AG10803 (cell line): ENCODE measurements at regions not wholly inside any gene's neighbourhood (a gene's known extent, or its start where the extent isn't known, plus 50 kb on each side); places are given as distances from the start of the nearest gene placed in this dataset.

Source experiments
- DNase-seq: peaks from one replicate; pipeline ENCODE4 v3.0.0; 2010; ENCODE audit warnings: low read depth
- H3K4me3 ChIP-seq: 2 replicates; pipeline ENCODE4 v1.5.1; 2011; ENCODE audit warnings: mild to moderate bottlenecking, low read length, control low read depth
- TF ChIP-seq, protein P1 (sequence below): conservative IDR thresholded peaks from 2 replicates; pipeline ENCODE4 v1.5.1; 2011; ENCODE audit warnings: mild to moderate bottlenecking, low read length, control low read depth, inconsistent platforms

DNA sequence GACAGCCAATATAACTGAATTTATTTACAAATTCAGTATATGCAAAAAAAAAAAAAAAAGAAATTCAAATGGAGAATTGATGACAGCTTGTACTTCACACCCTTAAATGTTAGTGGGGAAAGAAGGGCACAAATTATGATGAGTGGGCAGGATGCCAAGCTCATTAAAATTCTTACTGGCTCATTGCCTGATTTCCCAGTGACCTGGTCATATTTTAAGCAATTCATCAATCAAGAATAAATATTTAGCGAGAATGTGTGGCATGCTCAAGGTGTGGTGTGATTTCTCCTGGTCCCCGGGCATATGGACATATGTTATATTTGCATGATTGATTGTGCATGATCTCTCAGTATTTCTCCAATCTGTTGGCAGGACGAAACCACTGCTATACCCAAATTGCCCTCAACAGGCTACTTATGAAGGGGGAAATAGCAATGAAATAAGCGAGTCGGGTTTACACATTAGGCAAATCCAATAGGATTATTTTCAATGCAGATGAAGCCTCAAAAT lies 883.0 kb downstream of the LRRTM4 start:
- DNase-seq: no peak
- no peak overlapping the region for H3K4me3 ChIP-seq
- TF ChIP-seq, protein P1, sequence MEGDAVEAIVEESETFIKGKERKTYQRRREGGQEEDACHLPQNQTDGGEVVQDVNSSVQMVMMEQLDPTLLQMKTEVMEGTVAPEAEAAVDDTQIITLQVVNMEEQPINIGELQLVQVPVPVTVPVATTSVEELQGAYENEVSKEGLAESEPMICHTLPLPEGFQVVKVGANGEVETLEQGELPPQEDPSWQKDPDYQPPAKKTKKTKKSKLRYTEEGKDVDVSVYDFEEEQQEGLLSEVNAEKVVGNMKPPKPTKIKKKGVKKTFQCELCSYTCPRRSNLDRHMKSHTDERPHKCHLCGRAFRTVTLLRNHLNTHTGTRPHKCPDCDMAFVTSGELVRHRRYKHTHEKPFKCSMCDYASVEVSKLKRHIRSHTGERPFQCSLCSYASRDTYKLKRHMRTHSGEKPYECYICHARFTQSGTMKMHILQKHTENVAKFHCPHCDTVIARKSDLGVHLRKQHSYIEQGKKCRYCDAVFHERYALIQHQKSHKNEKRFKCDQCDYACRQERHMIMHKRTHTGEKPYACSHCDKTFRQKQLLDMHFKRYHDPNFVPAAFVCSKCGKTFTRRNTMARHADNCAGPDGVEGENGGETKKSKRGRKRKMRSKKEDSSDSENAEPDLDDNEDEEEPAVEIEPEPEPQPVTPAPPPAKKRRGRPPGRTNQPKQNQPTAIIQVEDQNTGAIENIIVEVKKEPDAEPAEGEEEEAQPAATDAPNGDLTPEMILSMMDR: no peak

DNA sequence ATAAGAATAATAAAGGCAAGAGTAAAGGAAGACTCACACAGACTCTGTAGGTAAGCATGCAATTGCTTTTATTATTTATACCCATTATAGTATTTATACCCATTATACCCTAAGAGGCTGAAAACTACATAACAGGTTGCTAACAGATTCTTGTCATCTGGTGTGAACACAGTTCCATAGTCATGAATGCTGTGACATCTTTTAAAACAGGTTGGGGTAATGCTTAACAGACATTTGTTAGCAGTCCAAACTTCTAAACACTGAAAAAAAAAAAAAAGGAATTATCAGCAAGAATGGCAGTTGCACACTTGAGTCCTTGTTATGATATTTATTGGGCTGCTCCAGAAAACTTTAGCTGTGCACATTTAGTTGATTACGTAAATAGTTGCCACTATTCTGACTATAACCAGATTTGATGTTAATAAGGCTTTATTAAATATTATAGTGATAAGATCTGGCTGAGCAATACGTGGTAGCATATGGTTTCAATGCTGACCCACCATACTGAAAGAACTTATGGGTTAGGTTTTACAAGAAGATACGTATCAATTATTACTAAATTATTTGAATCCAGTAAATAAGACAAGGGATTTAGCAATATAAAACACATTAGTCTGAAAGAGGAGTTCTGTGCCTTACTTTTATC lies 888.8 kb downstream of the LRRTM4 start:
- DNase-seq: no peak
- no peak overlapping the region for H3K4me3 ChIP-seq
- TF ChIP-seq, protein P1: no peak

DNA sequence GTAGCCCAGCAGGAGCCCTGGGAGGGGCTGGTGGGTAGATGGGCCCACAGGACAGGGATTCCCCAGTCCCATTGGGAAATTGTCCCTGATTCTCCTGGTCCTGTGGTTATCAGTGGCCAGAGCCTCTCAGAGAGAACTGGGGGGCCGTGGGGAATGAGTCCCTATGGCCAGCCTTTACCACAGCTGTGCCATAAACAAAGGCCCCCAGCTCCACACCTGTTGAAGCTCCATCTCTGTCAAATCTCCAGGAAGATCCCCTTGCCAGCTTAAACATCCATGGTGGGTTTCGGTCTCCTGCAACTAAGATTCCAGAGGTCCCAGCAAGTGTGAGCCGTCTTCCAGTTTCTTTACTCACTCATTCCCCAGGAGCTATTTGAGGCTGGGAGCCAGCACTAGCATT lies 897.1 kb downstream of the LRRTM4 start:
- no peak overlapping the region for H3K4me3 ChIP-seq
- TF ChIP-seq, protein P1: no peak
- no peak for DNase-seq

DNA sequence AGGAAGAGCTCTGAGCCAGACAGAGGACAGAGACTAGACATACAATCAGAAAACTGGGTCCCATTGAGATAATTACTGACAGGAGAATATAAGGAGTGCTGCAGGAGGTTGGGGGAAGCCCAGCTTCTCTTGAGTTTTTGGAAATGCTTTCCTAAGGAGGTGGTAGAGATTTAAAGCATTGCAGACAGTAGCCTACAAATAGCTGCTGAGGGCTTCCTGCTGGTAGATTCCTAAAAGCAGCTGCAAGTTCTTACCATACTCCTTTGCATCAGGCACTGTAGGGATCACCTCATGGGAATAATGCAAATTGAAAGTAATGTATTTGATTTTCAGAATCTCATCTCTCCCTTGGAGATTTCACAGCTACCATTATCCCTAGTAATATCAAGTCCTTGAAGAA lies 902.6 kb upstream of the GCFC2 start:
- H3K4me3 ChIP-seq: no peak overlapping the region
- TF ChIP-seq, protein P1: no peak
- no peak for DNase-seq

DNA sequence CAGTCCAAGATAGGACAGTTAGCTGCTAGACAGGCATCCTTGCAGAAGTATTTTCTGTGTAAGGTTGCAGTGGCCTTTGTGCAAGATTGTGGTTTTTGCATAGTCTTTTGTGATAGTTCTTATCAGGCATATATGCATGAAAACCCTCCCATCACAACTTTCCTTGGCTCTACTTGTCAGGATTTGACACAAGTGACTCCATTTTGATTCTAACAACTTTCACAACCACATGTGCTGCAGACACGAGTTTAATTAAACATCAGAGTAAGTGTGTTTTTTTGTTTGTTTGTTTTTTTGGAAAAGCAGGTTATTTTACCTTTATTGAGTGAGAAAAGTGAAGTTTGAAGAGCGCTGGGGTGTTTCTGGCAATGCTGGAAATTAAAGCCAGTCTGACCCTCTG lies 902.0 kb upstream of the GCFC2 start:
- TF ChIP-seq, protein P1: no peak
- no peak overlapping the region for H3K4me3 ChIP-seq
- no peak for DNase-seq

DNA sequence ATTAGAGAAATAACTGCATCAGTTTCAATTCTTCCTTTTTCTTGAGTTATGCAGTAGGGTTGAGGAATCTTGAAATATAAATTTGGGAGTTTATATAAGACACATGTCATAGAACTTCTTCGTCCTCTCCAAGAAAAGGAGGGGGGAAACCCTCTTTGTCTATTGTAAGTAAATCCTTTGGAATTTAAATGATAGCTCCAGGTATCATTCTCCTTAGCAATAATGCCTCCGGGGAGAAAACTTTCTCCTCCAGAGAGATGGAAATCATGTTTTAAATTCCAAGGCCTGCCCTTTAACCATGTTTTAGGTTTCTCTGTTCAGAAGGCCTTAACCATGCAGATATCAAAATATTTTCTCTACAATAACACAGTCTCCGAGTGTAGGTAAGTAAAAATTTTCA lies 899.7 kb upstream of the GCFC2 start:
- TF ChIP-seq, protein P1: no peak
- H3K4me3 ChIP-seq: no peak overlapping the region
- no peak for DNase-seq

DNA sequence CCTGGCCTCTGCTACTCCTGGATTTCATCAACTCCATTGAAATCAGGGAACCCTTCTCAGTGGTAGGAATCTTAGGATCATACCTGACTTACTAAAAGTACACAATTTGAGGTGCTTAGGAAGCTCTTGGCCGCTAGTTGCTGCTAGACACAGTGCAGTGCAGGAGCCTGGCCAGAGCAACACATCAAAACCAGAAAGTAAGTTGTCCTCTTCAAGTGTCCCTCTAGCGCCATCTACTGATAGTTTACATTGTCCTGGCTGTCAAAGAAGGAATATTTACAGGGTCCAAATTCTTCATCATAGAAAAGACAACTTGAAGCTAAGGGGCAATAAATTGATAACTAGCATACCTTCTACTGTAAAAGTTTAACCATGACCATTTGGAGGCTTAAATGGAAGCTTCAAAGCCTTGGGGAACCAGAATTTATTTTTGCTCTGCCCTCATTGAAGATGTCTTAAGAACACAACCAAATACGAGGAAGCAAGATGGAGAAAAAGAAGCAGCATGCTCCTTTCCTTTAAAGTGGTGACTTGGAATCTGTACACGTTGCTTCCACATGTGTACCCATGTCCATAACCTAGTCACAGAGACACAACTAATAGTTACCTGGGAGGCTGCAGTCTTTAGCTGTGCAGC lies 889.1 kb upstream of the GCFC2 start:
- TF ChIP-seq, protein P1: peak; percentile 58
- H3K4me3 ChIP-seq: no peak overlapping the region
- DNase-seq: peak; percentile 49
